NCI-H2196 (cell line): ENCODE measurements at regions not wholly inside any gene's neighbourhood (a gene's known extent, or its start where the extent isn't known, plus 50 kb on each side); places are given as distances from the start of the nearest gene placed in this dataset.
A peak's percentile ranks its signal among the peaks of the same experiment; 100 is the strongest.
"Not testable (repeated sequence)": the region's sequence is repeated elsewhere in the genome, so short reads cannot be mapped to it uniquely, and the experiment has no call there.

Experiments
- DNase-seq: peaks from one replicate; lab custom pipeline; 2025; ENCODE audit not compliant: unreplicated experiment; lab: John Stamatoyannopoulos, UW

- not testable (repeated sequence) for DNase-seq
These were observed 757.3 kb downstream of the SLC6A15 start for GRCh38 chr12:84154991-84155930.

- not testable (repeated sequence) for DNase-seq
These were observed 758.1 kb downstream of the SLC6A15 start for GRCh38 chr12:84154439-84154990.

- no peak for DNase-seq
These were observed 762.4 kb downstream of the SLC6A15 start for GRCh38 chr12:84150201-84150600.

- DNase-seq: no peak
These were observed 764.3 kb downstream of the SLC6A15 start for GRCh38 chr12:84148335-84148734.

GRCh38 chr12:84136862-84137367 lies 775.7 kb downstream of the SLC6A15 start:
- no peak for DNase-seq

- DNase-seq: no peak
These were observed 776.9 kb downstream of the SLC6A15 start for GRCh38 chr12:84135586-84136279.

- no peak for DNase-seq
These were observed 777.7 kb downstream of the SLC6A15 start for GRCh38 chr12:84134797-84135366.

GRCh38 chr12:84131076-84131475 lies 781.5 kb downstream of the SLC6A15 start:
- no peak for DNase-seq

- DNase-seq: no peak
These were observed 784.2 kb downstream of the SLC6A15 start for GRCh38 chr12:84128117-84128991.

GRCh38 chr12:84124211-84124610 lies 788.4 kb downstream of the SLC6A15 start:
- no peak for DNase-seq

GRCh38 chr12:84117190-84117589 lies 795.4 kb downstream of the SLC6A15 start:
- no peak for DNase-seq

- DNase-seq: no peak
These were observed 798.9 kb downstream of the SLC6A15 start for GRCh38 chr12:84113666-84114065.

- not testable (repeated sequence) for DNase-seq
These were observed 808.7 kb downstream of the SLC6A15 start for GRCh38 chr12:84103886-84104285.

GRCh38 chr12:84101963-84102362 lies 810.6 kb downstream of the SLC6A15 start:
- DNase-seq: not testable (repeated sequence)

GRCh38 chr12:84099591-84099990 lies 813.0 kb downstream of the SLC6A15 start:
- peak; percentile 24 for DNase-seq

GRCh38 chr12:84091651-84092050 lies 820.9 kb downstream of the SLC6A15 start:
- no peak for DNase-seq

- DNase-seq: no peak
These were observed 823.2 kb downstream of the SLC6A15 start for GRCh38 chr12:84089356-84089755.

- DNase-seq: no peak
These were observed 827.6 kb downstream of the SLC6A15 start for GRCh38 chr12:84085046-84085445.

- DNase-seq: no peak
These were observed 833.0 kb downstream of the SLC6A15 start for GRCh38 chr12:84079626-84080025.

- DNase-seq: no peak
These were observed 834.9 kb downstream of the SLC6A15 start for GRCh38 chr12:84077679-84078078.
